ENCODE measurements at regions not wholly inside any gene's neighbourhood (a gene's known extent, or its start where the extent isn't known, plus 50 kb on each side); places are given as distances from the start of the nearest gene placed in this dataset.
A peak's percentile ranks its signal among the peaks of the same experiment; 100 is the strongest.

DNA sequence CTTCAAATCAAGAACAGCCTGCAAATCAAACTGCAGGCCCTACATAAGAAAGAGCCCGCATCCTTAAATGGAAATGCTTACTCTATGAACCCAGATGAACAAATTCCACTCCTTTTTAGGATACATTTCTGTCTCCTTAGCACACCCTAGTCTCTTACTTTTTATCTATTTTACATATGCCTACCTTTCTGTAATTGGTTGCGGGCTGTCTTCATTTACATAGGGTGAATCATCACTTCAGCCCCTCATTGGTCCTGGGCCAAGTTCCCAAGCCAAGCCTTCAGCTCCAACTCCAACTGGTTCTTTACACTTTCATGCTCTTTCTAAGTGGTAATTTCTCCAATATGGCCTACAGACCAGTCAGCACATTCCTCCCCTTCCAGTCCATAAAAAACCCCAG lies 219.3 kb downstream of the TRAM1L1 start:
- no peaks in the 10 kb centered on the region for H3K9me3 Mint-ChIP-seq
- Histone ChIP-seq H3K79me2 (ENCODE audit: insufficient read depth, low read length) (no peaks in the 10 kb centered on the region), H2BK12ac (ENCODE audit: insufficient read length, low read depth, low read length) (no peak overlapping the region), H3K27me3 (ENCODE audit: insufficient read depth, low read length) (no peaks in the 10 kb centered on the region), H3K14ac (ENCODE audit: insufficient read depth, low read length) (no peak overlapping the region), H2AFZ (ENCODE audit: low read length) (no peak overlapping the region), H3K4ac (ENCODE audit: low read depth, low read length) (no peak overlapping the region), H3K56ac (ENCODE audit: insufficient read length, low read depth, low read length) (no peak overlapping the region), H3K27ac (ENCODE audit: insufficient read length, low read depth, low read length) (no peak overlapping the region), H4K91ac (ENCODE audit: insufficient read length, low read depth, low read length) (no peak overlapping the region), H3K23me2 (ENCODE audit: insufficient read length, low read depth, low read length, poor library complexity, severe bottlenecking) (no peaks in the 10 kb centered on the region), H4K8ac (replicated peaks; ENCODE audit: insufficient read length, low read depth, low read length) (no peak overlapping the region), H2BK15ac (ENCODE audit: low read depth, low read length) (no peak overlapping the region), H2BK5ac (ENCODE audit: insufficient read length, low read length) (no peak overlapping the region), H3K9me3 (ENCODE audit: control insufficient read depth, low read depth, low read length) (no peaks in the 10 kb centered on the region), H2BK20ac (ENCODE audit: low read depth, low read length, poor library complexity, severe bottlenecking) (no peak overlapping the region), H3K9ac (ENCODE audit: extremely low read depth, insufficient read length, low read length) (no peak overlapping the region), H3K18ac (ENCODE audit: insufficient read length, low read depth, low read length) (no peak overlapping the region), H4K5ac (ENCODE audit: insufficient read length, low read depth, low read length) (no peak overlapping the region), H3K4me2 (ENCODE audit: insufficient read depth, insufficient read length, low read length) (no peak overlapping the region), H3K4me1 (ENCODE audit: insufficient read depth, low read length) (no peaks in the 10 kb centered on the region), H3K79me1 (ENCODE audit: insufficient read depth, low read depth, low read length, poor library complexity, severe bottlenecking) (no peaks in the 10 kb centered on the region), H3T11ph (ENCODE audit: low read length) (no peak overlapping the region), H2BK120ac (ENCODE audit: low read depth, low read length, poor library complexity, severe bottlenecking) (no peak overlapping the region), H4K20me1 (ENCODE audit: control insufficient read depth, insufficient read depth, insufficient read length) (no peaks in the 10 kb centered on the region), H3K23ac (ENCODE audit: insufficient read length, low read depth, low read length) (no peak overlapping the region), H2AK5ac (ENCODE audit: insufficient read length, low read length) (no peak overlapping the region)
- H3K4me1 Mint-ChIP-seq = no peaks in the 10 kb centered on the region
- H3K4me3 Mint-ChIP-seq = no peak overlapping the region
- TF ChIP-seq CTCF (conservative IDR thresholded peaks at IDR 0.05) = no peak
- no peak for DNase-seq
- no CpG with 5 or more reads among the region's 2 CpGs for WGBS (ENCODE audit: extremely low coverage, insufficient read length, low lambda C conversion rate)
- H3K27ac Mint-ChIP-seq = 0 out of 7 replicates have a peak overlapping the region, but pooled peaks of 1 of the 3 experiments have one; percentile 26
- no peaks in the 10 kb centered on the region for H3K36me3 Mint-ChIP-seq (ENCODE audit: insufficient read depth in 1 of 3, low read depth in 3 of 3)
- no peaks in the 10 kb centered on the region for H3K27me3 Mint-ChIP-seq (ENCODE audit: low read depth)
